NCI-H446 treated with DMSO at 0.1 percent for 48 hours (cell line): ENCODE measurements at regions not wholly inside any gene's neighbourhood (a gene's known extent, or its start where the extent isn't known, plus 50 kb on each side); places are given as distances from the start of the nearest gene placed in this dataset.
"Not testable (repeated sequence)": the region's sequence is repeated elsewhere in the genome, so short reads cannot be mapped to it uniquely, and the experiment has no call there.

Experiments used
- DNase-seq: peaks from one replicate; lab custom pipeline; 2025; lab: John Stamatoyannopoulos, UW

- DNase-seq: peak; percentile 41
Observed at GRCh38 chr1:221997012-221997411, 255.1 kb upstream of the DUSP10 start.

GRCh38 chr1:221994939-221995338, 253.1 kb upstream of the DUSP10 start:
- no peak for DNase-seq

DNA sequence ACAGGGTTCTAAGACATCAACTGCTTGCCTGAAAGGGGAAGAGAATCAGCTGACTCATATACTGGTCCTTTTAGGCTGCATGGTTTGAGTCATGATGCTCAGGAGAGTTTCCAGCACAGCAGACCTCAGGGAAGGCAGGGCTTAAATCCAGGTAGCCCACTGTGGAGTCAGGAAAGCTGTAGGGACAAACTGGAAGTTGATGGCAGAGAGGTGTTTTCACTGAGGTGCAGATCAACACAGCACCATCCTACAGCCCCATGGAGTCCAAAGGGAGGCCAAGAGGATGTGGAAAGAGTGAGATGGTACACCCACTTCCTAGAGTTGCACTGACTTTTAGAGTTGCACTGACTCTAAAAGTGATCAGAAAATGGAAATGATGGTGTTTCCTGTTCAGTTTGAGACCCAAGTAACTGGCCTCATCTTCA, 252.4 kb upstream of the DUSP10 start:
- no peak for DNase-seq

GRCh38 chr1:221993444-221993948, 251.6 kb upstream of the DUSP10 start:
- DNase-seq: no peak

- no peak for DNase-seq
Observed at GRCh38 chr1:221992427-221992826, 250.5 kb upstream of the DUSP10 start.

GRCh38 chr1:221991221-221991620, 249.3 kb upstream of the DUSP10 start:
- DNase-seq: no peak

GRCh38 chr1:221989741-221990140, 247.9 kb upstream of the DUSP10 start:
- DNase-seq: no peak

DNA sequence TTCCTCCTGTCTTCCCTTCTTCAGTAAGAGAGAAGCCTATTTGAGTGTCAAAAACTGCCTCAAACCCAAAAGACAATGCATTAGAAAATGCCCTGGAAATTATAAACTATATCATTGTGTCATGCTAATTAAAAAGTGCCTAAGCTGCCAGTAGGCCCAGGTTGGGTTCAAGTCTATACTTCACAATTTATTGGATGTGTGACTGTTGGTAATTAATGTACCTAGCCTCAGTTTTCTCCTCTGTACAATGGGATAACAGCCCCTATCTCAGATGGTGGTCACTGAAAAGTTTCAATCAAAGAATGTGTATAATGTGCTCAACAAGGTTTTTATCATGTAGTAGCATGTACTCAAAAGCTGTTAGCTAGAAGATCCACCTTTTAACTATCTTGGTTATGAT, 246.9 kb upstream of the DUSP10 start:
- DNase-seq: no peak

- peak; percentile 89 for DNase-seq
Observed at GRCh38 chr1:221987860-221988520, 246.1 kb upstream of the DUSP10 start.

- no peak for DNase-seq
Observed at GRCh38 chr1:221983444-221983843, 241.6 kb upstream of the DUSP10 start.

GRCh38 chr1:221981461-221981860, 239.6 kb upstream of the DUSP10 start:
- DNase-seq: no peak

GRCh38 chr1:221979444-221980032, 237.6 kb upstream of the DUSP10 start:
- DNase-seq: no peak

DNA sequence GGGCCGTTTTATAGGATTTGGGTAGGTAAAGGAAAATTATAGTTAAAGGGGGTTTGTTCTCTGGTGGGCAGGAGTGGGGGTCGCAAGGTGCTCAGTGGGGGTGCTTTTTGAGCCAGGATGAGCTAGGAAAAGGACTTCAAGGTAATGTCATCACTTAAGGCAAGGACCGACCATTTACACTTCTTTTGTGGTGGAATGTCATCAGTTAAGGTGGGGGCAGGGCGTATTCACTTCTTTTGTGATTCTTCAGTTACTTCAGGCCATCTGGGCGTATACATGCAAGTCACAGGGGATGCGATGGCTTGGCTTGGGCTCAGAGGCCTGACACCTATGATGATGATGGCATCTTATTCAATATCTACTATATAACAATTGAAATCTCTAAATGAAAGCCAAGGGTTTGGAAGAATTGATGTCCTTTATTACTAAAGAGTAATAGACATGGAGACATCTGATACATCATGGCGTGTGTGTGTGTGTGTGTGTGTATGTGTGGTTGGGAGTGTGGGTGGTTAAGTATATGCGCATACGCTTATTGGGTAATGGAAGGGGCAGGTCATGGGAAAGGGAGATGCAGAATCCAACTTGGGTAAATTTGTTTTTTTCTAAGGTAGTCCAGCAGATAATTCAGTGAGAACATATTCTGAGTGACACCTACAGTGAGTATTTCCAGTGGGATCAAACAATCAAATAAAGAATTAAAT, 236.9 kb upstream of the DUSP10 start:
- DNase-seq: not testable (repeated sequence)

DNA sequence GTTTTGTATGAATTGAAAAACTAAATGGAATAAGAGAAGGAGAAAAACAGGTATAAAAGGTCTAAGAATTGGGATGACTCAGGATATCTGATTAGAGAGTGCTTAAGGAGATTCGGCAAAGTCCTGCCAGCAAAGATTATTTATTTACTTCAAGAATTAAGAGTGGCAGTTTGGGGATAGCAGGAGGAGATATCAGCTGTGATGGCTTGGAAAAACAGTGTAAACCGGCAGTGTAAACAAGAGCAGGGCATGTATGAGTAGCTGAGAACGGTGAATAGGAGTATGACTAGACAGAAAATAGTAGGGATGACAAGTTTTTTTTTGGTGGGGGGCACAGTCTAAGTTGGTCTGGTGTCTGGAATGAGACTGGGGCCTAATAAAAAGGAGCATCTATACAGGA, 231.9 kb upstream of the DUSP10 start:
- not testable (repeated sequence) for DNase-seq

GRCh38 chr1:221972276-221973235, 230.7 kb upstream of the DUSP10 start:
- DNase-seq: no peak

DNA sequence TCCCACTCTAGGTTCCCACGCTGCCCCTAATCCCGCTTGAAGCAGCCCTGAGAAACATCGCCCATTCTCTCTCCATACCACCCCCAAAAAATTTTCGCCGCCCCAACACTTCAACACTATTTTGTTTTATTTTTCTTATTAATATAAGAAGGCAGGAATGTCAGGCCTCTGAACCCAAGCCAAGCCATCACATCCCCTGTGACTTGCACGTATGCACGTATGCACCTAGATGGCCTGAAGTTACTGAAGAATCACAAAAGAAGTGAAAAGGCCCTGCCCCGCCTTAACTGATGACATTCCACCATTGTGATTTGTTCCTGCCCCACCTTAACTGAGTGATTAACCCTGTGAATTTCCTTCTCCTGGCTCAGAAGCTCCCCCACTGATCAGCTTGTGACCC, 229.1 kb upstream of the DUSP10 start:
- DNase-seq: not testable (repeated sequence)

- DNase-seq: not testable (repeated sequence)
Observed at GRCh38 chr1:221969298-221969858, 227.5 kb upstream of the DUSP10 start.

GRCh38 chr1:221967538-221967937, 225.6 kb upstream of the DUSP10 start:
- DNase-seq: not testable (repeated sequence)

GRCh38 chr1:221966888-221967287, 225.0 kb upstream of the DUSP10 start:
- DNase-seq: not testable (repeated sequence)

DNA sequence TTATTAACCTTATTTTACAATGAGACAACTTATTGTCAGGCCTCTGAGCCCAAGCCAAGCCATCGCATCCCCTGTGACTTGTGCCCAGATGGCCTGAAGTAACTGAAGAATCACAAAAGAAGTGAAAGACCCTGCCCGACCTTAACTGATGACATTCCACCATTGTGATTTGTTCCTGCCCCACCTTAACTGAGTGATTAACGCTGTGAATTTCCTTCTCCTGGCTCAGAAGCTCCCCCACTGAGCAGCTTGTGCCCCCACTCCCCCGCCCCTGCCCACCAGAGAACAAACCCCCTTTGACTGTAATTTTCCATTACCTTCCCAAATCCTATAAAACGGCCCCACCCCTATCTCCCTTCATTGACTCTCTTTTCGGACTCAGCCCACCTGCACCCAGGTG, 224.0 kb upstream of the DUSP10 start:
- DNase-seq: not testable (repeated sequence)

DNA sequence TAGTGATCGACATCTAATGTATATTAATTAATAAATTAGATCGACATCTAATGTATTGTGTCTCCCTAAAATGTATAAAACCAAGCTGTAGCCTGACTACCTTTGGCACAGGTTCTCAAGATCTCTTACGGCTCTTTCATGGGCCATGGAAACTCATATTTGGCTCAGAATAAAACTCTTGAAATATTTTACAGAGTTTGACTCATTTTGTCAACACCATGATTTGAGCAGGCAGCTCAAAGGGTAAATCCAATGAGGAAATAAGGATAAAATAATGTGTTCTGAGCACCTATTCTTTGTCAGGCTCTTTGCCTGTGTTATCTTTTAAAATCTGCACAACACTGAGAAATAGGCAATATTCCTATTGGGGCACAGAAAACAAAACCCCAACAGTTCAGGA, 223.4 kb upstream of the DUSP10 start:
- DNase-seq: no peak

DNA sequence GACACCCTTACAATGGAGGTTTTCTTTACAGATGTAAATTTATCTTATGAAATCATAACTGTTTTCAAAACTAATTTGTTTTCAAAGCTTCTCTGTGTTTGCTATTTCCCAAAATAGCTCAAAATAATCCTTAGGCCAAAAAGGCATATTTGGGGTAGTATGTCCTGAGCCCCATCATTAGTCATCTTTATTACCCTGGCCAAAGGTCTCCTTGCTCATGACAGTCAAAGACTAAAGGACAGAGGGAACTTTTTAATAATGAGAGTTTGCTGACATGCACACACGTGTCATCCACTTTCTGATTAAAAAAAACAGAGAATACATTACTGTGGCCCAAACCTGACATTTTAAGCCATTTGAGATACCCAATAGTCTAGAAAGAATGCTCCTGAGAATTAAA, 221.9 kb upstream of the DUSP10 start:
- DNase-seq: no peak
